Stomach (tissue), 8 donors: ENCODE measurements at regions not wholly inside any gene's neighbourhood (a gene's known extent, or its start where the extent isn't known, plus 50 kb on each side); places are given as distances from the start of the nearest gene placed in this dataset.

Source experiments
- DNase-seq, 2 donors: peaks; one replicate each; pipeline versions ENCODE4 v3.0.0 to v3.0.0-alpha.2; 2013 to 2019
- H3K27ac ChIP-seq, 5 donors: fragments of 200-600 bp in 4 of 5; sonication (generic) in 4 of 5; one replicate each; pipeline ENCODE4 v1.5.1; 2013 to 2019; ENCODE audit warnings: mild to moderate bottlenecking in 1 of 5, moderate library complexity in 1 of 5
- H3K27me3 ChIP-seq, 3 donors: fragments of 200-600 bp; sonication (generic); one replicate each; pipeline ENCODE4 v1.5.1; 2017 to 2019; ENCODE audit warnings: mixed run types in 1 of 3
- H3K36me3 ChIP-seq, 4 donors: fragments of 200-600 bp; sonication (generic); 1 replicate in 3 of 4; 2 replicates in 1 of 4; pipeline ENCODE4 v1.5.1; 2016 to 2019
- H3K4me1 ChIP-seq, 4 donors: fragments of 200-600 bp; sonication (generic); one replicate each; pipeline ENCODE4 v1.5.1; 2016 to 2019
- H3K4me3 ChIP-seq, 4 donors: fragments of 200-600 bp; sonication (generic) in 3 of 4; one replicate each; pipeline ENCODE4 v1.5.1; 2016 to 2019; ENCODE audit warnings: mild to moderate bottlenecking in 1 of 4
- H3K9me3 ChIP-seq, 4 donors: fragments of 200-600 bp; sonication (generic); one replicate each; pipeline ENCODE4 v1.5.1; 2016 to 2019
- EP300 ChIP-seq: sonication (generic); formaldehyde crosslinking; IDR thresholded peaks from one replicate; pipeline ENCODE4 v1.6.1; 2017; ENCODE audit warnings: antibody characterized with exemption
- POLR2A ChIP-seq, 4 donors: fragments of 450-650 bp; IDR thresholded peaks; one replicate each; pipeline ENCODE4 v1.6.1; 2016; ENCODE audit warnings: antibody characterized with exemption in 4 of 4, control low read depth in 2 of 4, mild to moderate bottlenecking in 1 of 4, moderate library complexity in 1 of 4
- POLR2AphosphoS5 ChIP-seq, 3 donors: sonication (generic); formaldehyde crosslinking; IDR thresholded peaks; one replicate each; pipeline ENCODE4 v1.6.1; 2016; ENCODE audit warnings: antibody characterized with exemption in 3 of 3
- WGBS, 5 donors: extraction: QIAGEN DNeasy Blood & Tissue Kit in 3 of 5; methylation state at CpG; one replicate each; pipeline versions ENCODE4 v1.1.5 to v1.1.7; 2013 to 2018; 5-methylcytosine and 5-hydroxymethylcytosine counted together
- intact Hi-C: fragments of 100-400 bp; cut with DNase I; formaldehyde crosslinking; loops from one replicate; pipeline ENCODE4 v1.15.1; 2023; ENCODE audit warnings: low total_unique reads
- TF ChIP-seq, protein P1 (sequence below), 7 experiments: fragments of 450-650 bp in 4 of 7; fragments of 200-600 bp in 3 of 7; sonication (generic) in 3 of 7; IDR thresholded peaks; one replicate each; pipeline ENCODE4 v1.5.1; 2016 to 2019; ENCODE audit warnings: antibody characterized with exemption in 7 of 7, control low read depth in 2 of 7, mild to moderate bottlenecking in 1 of 7
- donor health status: healthy with polysubstance abuse.
- donor health status: Bipolar disorder and iron deficiency.
- donor health status: healthy.

DNA sequence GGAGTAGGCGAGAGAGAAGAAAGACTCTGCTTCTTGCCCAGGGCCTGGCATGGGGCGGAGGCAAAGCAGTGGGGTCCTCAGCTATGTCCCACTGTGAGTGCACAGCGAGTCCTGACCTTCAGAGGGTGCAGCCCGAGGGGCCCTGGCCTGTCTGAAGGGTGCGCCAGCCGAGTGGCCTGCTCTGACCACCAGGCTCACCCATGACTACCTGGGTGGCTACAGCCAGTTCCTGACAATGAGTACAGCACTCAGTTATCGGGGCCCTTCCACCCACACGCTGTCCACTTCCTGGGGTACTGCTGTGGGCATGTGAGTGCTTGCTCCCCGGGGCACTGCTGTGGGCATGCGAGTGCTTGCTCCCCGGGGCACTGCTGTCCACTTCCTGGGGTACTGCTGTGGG is 74.1 kb upstream of the B3GAT1 start:
- Histone ChIP-seq H3K4me3 (no peak overlapping the region), H3K36me3 (peaks cover 0 to 40% (median 4%) of the 10 kb centered on the region in 4 donors), H3K27me3 (peaks cover 0 to 11% (median 0%) of the 10 kb centered on the region in 3 donors), H3K9me3 (no peaks in the 10 kb centered on the region), H3K27ac (no peak overlapping the region), H3K4me1 (no peaks in the 10 kb centered on the region)
- intact Hi-C loops, result no loop called here
- whole genome bisulfite sequencing, 5 donors, result 78 to 92% (median 84%) methylated on average over 10 to 11 of the region's 11 CpGs
- no peak for DNase-seq
- TF ChIP-seq EP300 (no peak), POLR2AphosphoS5 (IDR thresholded peaks at IDR 0.05) (no peak), POLR2A (IDR thresholded peaks at IDR 0.05) (no peak)
- TF ChIP-seq, protein P1, sequence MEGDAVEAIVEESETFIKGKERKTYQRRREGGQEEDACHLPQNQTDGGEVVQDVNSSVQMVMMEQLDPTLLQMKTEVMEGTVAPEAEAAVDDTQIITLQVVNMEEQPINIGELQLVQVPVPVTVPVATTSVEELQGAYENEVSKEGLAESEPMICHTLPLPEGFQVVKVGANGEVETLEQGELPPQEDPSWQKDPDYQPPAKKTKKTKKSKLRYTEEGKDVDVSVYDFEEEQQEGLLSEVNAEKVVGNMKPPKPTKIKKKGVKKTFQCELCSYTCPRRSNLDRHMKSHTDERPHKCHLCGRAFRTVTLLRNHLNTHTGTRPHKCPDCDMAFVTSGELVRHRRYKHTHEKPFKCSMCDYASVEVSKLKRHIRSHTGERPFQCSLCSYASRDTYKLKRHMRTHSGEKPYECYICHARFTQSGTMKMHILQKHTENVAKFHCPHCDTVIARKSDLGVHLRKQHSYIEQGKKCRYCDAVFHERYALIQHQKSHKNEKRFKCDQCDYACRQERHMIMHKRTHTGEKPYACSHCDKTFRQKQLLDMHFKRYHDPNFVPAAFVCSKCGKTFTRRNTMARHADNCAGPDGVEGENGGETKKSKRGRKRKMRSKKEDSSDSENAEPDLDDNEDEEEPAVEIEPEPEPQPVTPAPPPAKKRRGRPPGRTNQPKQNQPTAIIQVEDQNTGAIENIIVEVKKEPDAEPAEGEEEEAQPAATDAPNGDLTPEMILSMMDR (IDR thresholded peaks at IDR 0.05), result no peak

DNA sequence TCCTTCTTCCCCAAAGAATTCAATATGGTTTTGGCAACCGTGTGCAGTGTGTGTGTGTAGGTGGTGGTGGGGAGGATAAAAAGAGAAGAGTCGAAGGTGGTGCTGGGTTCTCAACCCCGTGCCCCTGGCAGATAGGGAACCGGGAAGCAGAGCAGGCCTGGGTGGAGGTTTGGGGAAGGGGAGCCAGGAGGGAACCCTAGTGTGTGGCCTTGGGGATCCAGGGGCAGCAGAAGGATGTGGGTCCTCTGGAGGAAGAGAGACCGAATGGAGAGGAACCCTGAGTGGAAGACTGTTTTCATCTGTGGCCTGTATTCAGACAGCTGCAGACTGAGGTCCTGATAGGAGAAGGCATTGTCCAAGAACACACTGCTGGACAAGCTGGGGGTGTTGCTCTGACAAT is 73.3 kb upstream of the B3GAT1 start:
- DNase-seq, result no peak
- intact Hi-C loops, result no loop called here
- WGBS, 5 donors, result 70 to 81% (median 79%) methylated on average over 5 of the region's 5 CpGs
- Histone ChIP-seq H3K36me3 (peaks cover 0 to 41% (median 4%) of the 10 kb centered on the region in 4 donors), H3K27ac (no peak overlapping the region), H3K27me3 (peaks cover 0 to 11% (median 0%) of the 10 kb centered on the region in 3 donors), H3K4me1 (no peaks in the 10 kb centered on the region), H3K4me3 (no peak overlapping the region), H3K9me3 (no peaks in the 10 kb centered on the region)
- TF ChIP-seq, protein P1 (IDR thresholded peaks at IDR 0.05), result no peak
- TF ChIP-seq POLR2AphosphoS5 (IDR thresholded peaks at IDR 0.05) (no peak), POLR2A (IDR thresholded peaks at IDR 0.05) (no peak), EP300 (no peak)

DNA sequence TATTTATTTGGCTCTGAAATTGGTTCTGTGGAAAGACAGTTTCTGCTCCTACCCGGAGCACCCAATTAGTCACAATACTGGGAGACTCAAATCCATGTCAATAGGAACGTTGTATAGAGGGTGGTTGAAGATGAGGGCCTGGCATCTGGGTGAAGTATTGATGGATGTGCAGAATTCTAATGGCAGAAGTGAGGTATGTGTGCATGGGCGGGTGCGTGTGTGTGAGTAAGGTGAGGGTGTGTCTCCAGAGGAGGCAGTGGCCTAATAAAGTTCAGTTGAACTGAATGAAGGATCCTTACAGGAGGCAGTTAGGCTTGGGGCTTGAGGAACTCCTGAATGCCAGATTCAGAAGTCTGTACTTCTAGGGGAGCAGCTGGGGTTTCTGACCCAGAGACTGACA is 71.8 kb upstream of the B3GAT1 start:
- Histone ChIP-seq H3K4me1 (no peaks in the 10 kb centered on the region), H3K27me3 (peaks cover 0 to 11% (median 0%) of the 10 kb centered on the region in 3 donors), H3K27ac (no peak overlapping the region), H3K36me3 (peaks cover 0 to 41% (median 4%) of the 10 kb centered on the region in 4 donors), H3K4me3 (no peak overlapping the region), H3K9me3 (no peaks in the 10 kb centered on the region)
- DNase-seq, result no peak
- TF ChIP-seq POLR2AphosphoS5 (IDR thresholded peaks at IDR 0.05) (no peak), POLR2A (IDR thresholded peaks at IDR 0.05) (no peak), EP300 (no peak)
- TF ChIP-seq, protein P1 (IDR thresholded peaks at IDR 0.05), result no peak
- 62 to 78% (median 76%) methylated on average over 4 of the region's 4 CpGs for WGBS, 5 donors
- intact Hi-C loops, result no loop called here

DNA sequence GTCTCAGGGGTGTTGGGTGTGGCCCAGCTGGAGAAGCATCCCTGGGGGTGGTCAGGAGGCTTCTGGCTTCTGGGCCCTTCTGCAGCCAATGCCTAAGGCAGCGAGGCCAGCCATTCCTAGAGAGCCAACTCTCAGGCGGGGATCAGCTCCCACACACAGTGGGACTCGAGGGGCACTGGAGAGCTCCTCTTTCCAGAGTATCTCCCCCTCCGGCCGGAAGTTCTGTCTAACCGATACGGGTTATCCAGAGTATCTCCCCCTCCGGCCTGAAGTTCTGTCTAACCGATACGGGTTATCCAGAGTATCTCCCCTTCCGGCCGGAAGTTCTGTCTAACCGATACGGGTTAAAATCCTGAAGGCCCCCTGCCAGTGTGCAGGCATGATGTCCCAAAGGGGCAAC is 71.2 kb upstream of the B3GAT1 start:
- no peak for TF ChIP-seq POLR2AphosphoS5 (IDR thresholded peaks at IDR 0.05)
- TF ChIP-seq EP300, result no peak
- TF ChIP-seq, protein P1 (IDR thresholded peaks at IDR 0.05), result no peak
- TF ChIP-seq POLR2A (IDR thresholded peaks at IDR 0.05), result no peak
- WGBS, 5 donors, result 90 to 92% (median 92%) methylated on average over 14 of the region's 14 CpGs
- intact Hi-C loops, result no loop called here
- peaks cover 0 to 12% (median 0%) of the 10 kb centered on the region in 3 donors for H3K27me3 ChIP-seq
- no peak overlapping the region for H3K27ac ChIP-seq
- H3K9me3 ChIP-seq, result no peaks in the 10 kb centered on the region
- no peaks in the 10 kb centered on the region for H3K4me1 ChIP-seq
- H3K4me3 ChIP-seq, result no peak overlapping the region
- H3K36me3 ChIP-seq, result peaks cover 0 to 41% (median 4%) of the 10 kb centered on the region in 4 donors
- DNase-seq, result no peak
